ENCODE measurements at regions not wholly inside any gene's neighbourhood (a gene's known extent, or its start where the extent isn't known, plus 50 kb on each side); places are given as distances from the start of the nearest gene placed in this dataset.

- TF ChIP-seq SUZ12 (IDR thresholded peaks at IDR 0.05; ENCODE audit: extremely low read depth, insufficient read depth, insufficient read length) (no peak), YY1 (IDR thresholded peaks at IDR 0.05; ENCODE audit: insufficient read depth, insufficient read length) (no peak), ZNF274 (IDR thresholded peaks at IDR 0.05; ENCODE audit: low read depth, low read length) (no peak)
Measured at GRCh38 chr5:126122942-126123341, 300.3 kb upstream of the GRAMD2B start.
